IMR-90 (cell line): ENCODE measurements at regions not wholly inside any gene's neighbourhood (a gene's known extent, or its start where the extent isn't known, plus 50 kb on each side); places are given as distances from the start of the nearest gene placed in this dataset.
A peak's percentile ranks its signal among the peaks of the same experiment; 100 is the strongest.

Experiments
- ATAC-seq: fragments of 200-7000 bp; cut with Tn5 transposase; 2 replicates; pipeline ENCODE4 v1.9.1; 2020; ENCODE audit warnings: low read depth, mild to moderate bottlenecking, moderate library complexity
- BruUV-seq: library from RNA; stranded (reverse); fragments of 400-500 nt; replicated peaks from 2 replicates; lab custom pipeline; 2021; lab: Mats Ljungman, UMichigan
- CTCF ChIA-PET: fragments of 300-600 bp; formaldehyde crosslinking; extraction: SDS; loops from one replicate; lab custom pipeline; 2021; ENCODE audit warnings: antibody characterized with exemption; lab: Yijun Ruan, JAX
- POLR2A ChIA-PET: fragments of 300-600 bp; sonication (Branson Sonifier 250); formaldehyde crosslinking; loops from one replicate; lab custom pipeline; 2022; ENCODE audit warnings: antibody characterized with exemption; ENCODE audit not compliant: unreplicated experiment; lab: Charles Lee
- DNase-seq: peaks from one replicate; pipeline ENCODE4 v3.0.0; 2013
- H2AFZ ChIP-seq: replicated peaks from 2 replicates; pipeline ENCODE3; 2013; ENCODE audit warnings: low read length, mild to moderate bottlenecking; ENCODE audit not compliant: poor library complexity
- H2AK5ac ChIP-seq: 2 replicates; pipeline ENCODE4 v1.6.1; 2013; ENCODE audit warnings: low read depth, low read length, inconsistent platforms
- H2AK9ac ChIP-seq: replicated peaks from 2 replicates; pipeline ENCODE3; 2013; ENCODE audit warnings: mild to moderate bottlenecking, low read depth, low read length, moderate library complexity; ENCODE audit not compliant: poor library complexity
- H2BK120ac ChIP-seq: 2 replicates; pipeline ENCODE4 v1.6.1; 2013; ENCODE audit warnings: low read depth, low read length, inconsistent platforms
- H2BK15ac ChIP-seq: 3 replicates; pipeline ENCODE4 v1.6.1; 2013; ENCODE audit warnings: low read depth, low read length, inconsistent platforms
- H2BK20ac ChIP-seq: 2 replicates; pipeline ENCODE4 v1.6.1; 2013; ENCODE audit warnings: low read depth, mild to moderate bottlenecking, inconsistent platforms, low read length, moderate library complexity
- H2BK5ac ChIP-seq: 2 replicates; pipeline ENCODE4 v1.6.1; 2013; ENCODE audit warnings: mild to moderate bottlenecking, low read depth, low read length, inconsistent platforms; ENCODE audit not compliant: poor library complexity, severe bottlenecking
- H3K14ac ChIP-seq: replicated peaks from 2 replicates; pipeline ENCODE4 v1.6.1; 2013; ENCODE audit warnings: low read depth, low read length, inconsistent platforms
- H3K18ac ChIP-seq: 2 replicates; pipeline ENCODE4 v1.6.1; 2013; ENCODE audit warnings: low read depth, low read length, control low read depth
- H3K23ac ChIP-seq: 2 replicates; pipeline ENCODE4 v1.6.1; 2013; ENCODE audit warnings: low read depth, low read length, inconsistent platforms
- H3K27ac ChIP-seq: 2 replicates; pipeline ENCODE4 v1.5.1; 2013; ENCODE audit warnings: mild to moderate bottlenecking, control low read depth, low read length; ENCODE audit not compliant: insufficient read depth
- H3K27me3 ChIP-seq: 2 replicates; pipeline ENCODE4 v1.6.1; 2013; ENCODE audit warnings: low read length; ENCODE audit not compliant: control insufficient read depth, insufficient read depth
- H3K36me3 ChIP-seq: 2 replicates; pipeline ENCODE4 v1.6.1; 2013; ENCODE audit warnings: low read length, mixed read lengths; ENCODE audit not compliant: control insufficient read depth, insufficient read depth
- H3K4ac ChIP-seq: 2 replicates; pipeline ENCODE4 v1.6.1; 2013; ENCODE audit warnings: low read depth, low read length, inconsistent platforms
- H3K4me1 ChIP-seq: 2 replicates; pipeline ENCODE4 v1.6.1; 2013; ENCODE audit warnings: low read length, mixed read lengths; ENCODE audit not compliant: control insufficient read depth, insufficient read depth
- H3K4me2 ChIP-seq: 2 replicates; pipeline ENCODE4 v1.6.1; 2013; ENCODE audit warnings: low read depth, mild to moderate bottlenecking, control low read depth, low read length, moderate library complexity
- H3K4me3 ChIP-seq: 2 replicates; pipeline ENCODE4 v1.5.1; 2013; ENCODE audit warnings: low read depth, mild to moderate bottlenecking, control low read depth, low read length, moderate library complexity; ENCODE audit not compliant: insufficient read depth
- H3K56ac ChIP-seq: 2 replicates; pipeline ENCODE4 v1.6.1; 2013; ENCODE audit warnings: low read length, inconsistent platforms; ENCODE audit not compliant: insufficient read depth; ENCODE audit errors: extremely low read depth
- H3K79me1 ChIP-seq, 2 experiments: 2 replicates each; pipeline ENCODE4 v1.6.1; 2013; ENCODE audit warnings: low read length in 2 of 2, inconsistent platforms in 1 of 2, low read depth in 1 of 2
- H3K9ac ChIP-seq: 2 replicates; pipeline ENCODE4 v1.6.1; 2013; ENCODE audit warnings: low read depth, low read length, control low read depth
- H3K9me1 ChIP-seq: 2 replicates; pipeline ENCODE4 v1.6.1; 2013; ENCODE audit warnings: low read length, inconsistent platforms; ENCODE audit not compliant: insufficient read depth
- H3K9me3 ChIP-seq: 2 replicates; pipeline ENCODE4 v1.6.1; 2013; ENCODE audit warnings: low read length; ENCODE audit not compliant: control insufficient read depth, insufficient read depth
- H4K20me1 ChIP-seq: 2 replicates; pipeline ENCODE4 v1.6.1; 2013; ENCODE audit warnings: low read length, inconsistent platforms; ENCODE audit not compliant: insufficient read depth
- H4K5ac ChIP-seq: 2 replicates; pipeline ENCODE4 v1.6.1; 2013; ENCODE audit warnings: mild to moderate bottlenecking, low read depth, low read length, control low read depth
- H4K8ac ChIP-seq, 2 experiments: 2 replicates each; pipeline ENCODE4 v1.6.1; 2013; ENCODE audit warnings: low read depth in 2 of 2, low read length in 2 of 2, control low read depth in 1 of 2, inconsistent platforms in 1 of 2
- H4K91ac ChIP-seq: 2 replicates; pipeline ENCODE4 v1.6.1; 2013; ENCODE audit warnings: low read depth, low read length, inconsistent platforms; ENCODE audit not compliant: insufficient read depth
- MAZ ChIP-seq: IDR thresholded peaks from 2 replicates; pipeline ENCODE4 v1.6.1; 2012; ENCODE audit warnings: low read depth, mild to moderate bottlenecking, low read length, improper control_type of control experiment, moderate library complexity, borderline replicate concordance
- NFE2L2 ChIP-seq: fragments of 150-350 bp; IDR thresholded peaks from 2 replicates; pipeline ENCODE4 v1.6.1; 2016; ENCODE audit warnings: low read depth, mild to moderate bottlenecking, low read length
- SMC3 ChIP-seq: fragments of 150-350 bp; IDR thresholded peaks from 2 replicates; pipeline ENCODE4 v1.6.1; 2016; ENCODE audit warnings: low read depth, mild to moderate bottlenecking, antibody characterized with exemption, low read length, moderate library complexity
- WGBS, 2 experiments: methylation state at CpG; one replicate each; pipeline versions ENCODE4 v1.1.5 to v1.1.7; 2013; ENCODE audit warnings: missing lambda C conversion rate in 2 of 2; ENCODE audit not compliant: insufficient read length in 1 of 2; ENCODE audit errors: extremely low coverage in 2 of 2; 5-methylcytosine and 5-hydroxymethylcytosine counted together
- dilution Hi-C: fragments of 300-500 bp; cut with HindIII; formaldehyde crosslinking; loops from one replicate; pipeline ENCODE4 v1.14.3; 2018; ENCODE audit warnings: low sequenced_read_pairs; ENCODE audit not compliant: unreplicated experiment
- in situ Hi-C: fragments of 300-500 bp; cut with MboI; formaldehyde crosslinking; loops from 3 replicates; pipeline ENCODE4 v1.14.3; 2019; ENCODE audit warnings: low sequenced_read_pairs, inconsistent platforms, mixed read lengths
- intact Hi-C: fragments of 100-400 bp; cut with micrococcal nuclease; formaldehyde crosslinking; loops from 2 replicates; pipeline ENCODE4 v1.10.0; 2022

GRCh38 chr5:33309536-33310345, 131.0 kb upstream of the TARS1 start:
- H3K27ac ChIP-seq: peak overlapping the region; percentile 83
- H3K9ac ChIP-seq: peak overlapping the region; percentile 31; the same call in 1 of the 2 replicates
- no peaks in the 10 kb centered on the region for H3K9me3 ChIP-seq
- peak overlapping the region; percentile 65 for H3K56ac ChIP-seq
- H4K5ac ChIP-seq: peak overlapping the region; percentile 96
- BruUV-seq: no TSS peak
- H2BK5ac ChIP-seq: peak overlapping the region; percentile 97
- H3K36me3 ChIP-seq: no peaks in the 10 kb centered on the region
- no peak overlapping the region for H2AFZ ChIP-seq
- no peak overlapping the region for H3K4me3 ChIP-seq
- H2BK20ac ChIP-seq: peak overlapping the region; percentile 94
- peaks cover 15% of the 10 kb centered on the region for H3K4me1 ChIP-seq
- no peak overlapping the region for H2AK9ac ChIP-seq
- H3K4me2 ChIP-seq: peak overlapping the region; percentile 5; the same call in 1 of the 2 replicates
- H4K20me1 ChIP-seq: no peaks in the 10 kb centered on the region
- no peak for TF ChIP-seq SMC3
- TF ChIP-seq MAZ: no peak
- TF ChIP-seq NFE2L2: no peak
- peak overlapping the region; percentile 98 for H2BK120ac ChIP-seq
- no peaks in the 10 kb centered on the region for H3K79me1 ChIP-seq
- dilution Hi-C loops (no loop called here), in situ Hi-C loops (no loop called here), intact Hi-C loops (loop anchor here (5.0 kb wide), 1 partner anchor 108 kb away; no protein-coding TSS in a partner anchor)
- H3K23ac ChIP-seq: peak overlapping the region; percentile 61
- H3K14ac ChIP-seq: peak overlapping the region; percentile 89
- H3K18ac ChIP-seq: peak overlapping the region; percentile 95
- peak overlapping the region; percentile 90 for H2AK5ac ChIP-seq
- H2BK15ac ChIP-seq: peak overlapping the region; percentile 90
- ChIA-PET CTCF (interaction anchor here (1.9 kb wide), 1 partner anchor 10 kb away, joined by 8 read pairs; no protein-coding TSS in a partner anchor), POLR2A (no interaction called here)
- peak overlapping the region; percentile 66 to 97 for H4K8ac ChIP-seq
- no CpG with 5 or more reads among the region's 3 CpGs for WGBS, 2 experiments
- DNase-seq: no peak
- H3K4ac ChIP-seq: peak overlapping the region; percentile 94
- no peak for ATAC-seq
- peaks cover 10% of the 10 kb centered on the region for H3K9me1 ChIP-seq
- no peaks in the 10 kb centered on the region for H3K27me3 ChIP-seq
- peak overlapping the region; percentile 88 for H4K91ac ChIP-seq
